ENCODE measurements at regions not wholly inside any gene's neighbourhood (a gene's known extent, or its start where the extent isn't known, plus 50 kb on each side); places are given as distances from the start of the nearest gene placed in this dataset.

DNA sequence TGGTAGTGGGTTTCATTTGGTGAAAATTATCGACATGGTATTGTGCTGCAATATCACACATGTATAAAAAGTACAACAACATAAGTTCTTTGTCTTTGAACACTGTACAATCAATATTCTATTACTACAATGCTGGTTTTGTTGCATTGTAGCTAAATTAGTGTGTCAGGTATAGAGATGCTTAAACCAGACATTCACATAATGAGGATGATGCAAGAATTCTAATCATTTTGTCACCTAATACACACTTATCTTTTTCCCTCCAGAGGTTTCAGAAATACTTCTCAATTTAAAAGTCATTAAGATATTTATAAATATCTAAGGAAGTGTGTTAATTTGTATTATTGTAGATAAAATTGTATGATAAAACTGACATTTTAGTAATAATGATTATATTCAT is 174.8 kb upstream of the MAN1A1 start:
- Mint-ChIP-seq H3K36me3 (ENCODE audit: low read depth) (no peaks in the 10 kb centered on the region), H3K9me3 (ENCODE audit: insufficient read depth) (no peaks in the 10 kb centered on the region), H3K27me3 (ENCODE audit: low read depth) (peaks cover 5% of the 10 kb centered on the region), H3K4me1 (ENCODE audit: low read depth) (no peaks in the 10 kb centered on the region), H3K4me3 (no peak overlapping the region), H3K27ac (no peak overlapping the region)
- ATAC-seq: no peak
- no peak for DNase-seq
- ChIA-PET CTCF (no interaction called here), POLR2A (no interaction called here)

DNA sequence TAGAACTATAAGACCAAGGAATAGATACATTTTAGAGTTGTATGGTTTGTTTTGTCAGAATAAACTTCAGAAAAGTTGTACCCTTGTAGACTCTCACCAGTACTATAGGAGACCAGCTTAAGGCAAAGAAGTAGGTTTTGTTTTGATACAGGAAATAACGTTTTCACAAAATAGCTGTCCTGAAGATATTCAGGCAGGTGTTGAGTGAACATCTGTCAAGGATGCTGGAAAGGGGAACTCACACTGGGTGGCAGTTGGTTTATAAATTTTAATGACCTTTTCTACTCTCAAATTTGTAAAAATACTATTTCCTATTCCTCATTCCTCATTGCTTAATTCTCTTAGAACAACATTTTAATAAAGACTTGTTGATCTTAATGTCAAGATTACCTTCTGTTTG is 174.0 kb upstream of the MAN1A1 start:
- H3K27ac Mint-ChIP-seq: no peak overlapping the region
- ChIA-PET CTCF (no interaction called here), POLR2A (no interaction called here)
- H3K9me3 Mint-ChIP-seq (ENCODE audit: insufficient read depth): no peaks in the 10 kb centered on the region
- peaks cover 3% of the 10 kb centered on the region for H3K27me3 Mint-ChIP-seq (ENCODE audit: low read depth)
- no peak overlapping the region for H3K4me3 Mint-ChIP-seq
- no peak for ATAC-seq
- DNase-seq: no peak
- H3K4me1 Mint-ChIP-seq (ENCODE audit: low read depth): no peaks in the 10 kb centered on the region
- no peaks in the 10 kb centered on the region for H3K36me3 Mint-ChIP-seq (ENCODE audit: low read depth)

DNA sequence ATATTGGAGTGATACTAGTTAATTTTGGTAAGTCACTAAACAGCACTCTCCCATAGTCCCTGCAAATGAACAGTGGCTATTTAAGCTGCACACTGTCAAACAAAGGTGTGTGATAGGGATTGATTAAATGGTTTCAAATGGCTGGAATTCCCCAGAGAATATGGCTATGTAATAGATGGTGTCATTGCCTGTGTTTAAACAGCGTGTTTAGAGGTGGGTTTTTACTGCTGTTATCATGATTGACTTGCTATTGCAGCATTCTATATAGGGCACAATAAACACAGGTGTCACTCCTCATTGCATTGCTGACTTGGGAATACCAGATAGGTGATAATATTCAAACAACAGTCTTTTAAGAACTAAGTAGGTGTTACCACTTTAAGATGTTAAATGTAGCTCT is 171.7 kb upstream of the MAN1A1 start:
- Mint-ChIP-seq H3K4me3 (no peak overlapping the region), H3K36me3 (ENCODE audit: low read depth) (no peaks in the 10 kb centered on the region), H3K27ac (no peak overlapping the region), H3K9me3 (ENCODE audit: insufficient read depth) (no peaks in the 10 kb centered on the region), H3K4me1 (ENCODE audit: low read depth) (no peaks in the 10 kb centered on the region), H3K27me3 (ENCODE audit: low read depth) (peaks cover 3% of the 10 kb centered on the region)
- ChIA-PET CTCF (no interaction called here), POLR2A (no interaction called here)
- DNase-seq: no peak
- no peak for ATAC-seq

DNA sequence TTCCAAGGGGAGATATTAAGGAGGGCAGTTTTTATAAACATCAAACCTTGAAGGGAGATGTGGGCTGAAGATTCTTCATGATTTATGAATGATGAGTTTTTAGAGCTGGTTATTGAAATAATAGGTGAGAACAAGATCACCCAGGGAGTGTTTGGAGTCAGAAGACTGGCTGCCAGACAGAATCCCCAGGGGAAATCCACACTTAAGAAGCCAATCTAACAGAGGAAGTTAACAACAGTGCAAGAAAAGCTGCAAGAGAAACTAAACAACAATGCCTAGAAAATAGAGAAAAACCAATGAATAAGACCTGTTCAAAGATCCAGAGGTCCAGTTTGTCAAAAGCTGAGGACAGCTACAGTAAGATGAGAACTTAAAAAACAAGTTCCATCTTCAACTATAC is 167.9 kb upstream of the MAN1A1 start:
- POLR2A ChIA-PET: interaction anchor here (0.9 kb wide), 1 partner anchor 10 kb away, joined by 5 read pairs; no protein-coding TSS in a partner anchor

DNA sequence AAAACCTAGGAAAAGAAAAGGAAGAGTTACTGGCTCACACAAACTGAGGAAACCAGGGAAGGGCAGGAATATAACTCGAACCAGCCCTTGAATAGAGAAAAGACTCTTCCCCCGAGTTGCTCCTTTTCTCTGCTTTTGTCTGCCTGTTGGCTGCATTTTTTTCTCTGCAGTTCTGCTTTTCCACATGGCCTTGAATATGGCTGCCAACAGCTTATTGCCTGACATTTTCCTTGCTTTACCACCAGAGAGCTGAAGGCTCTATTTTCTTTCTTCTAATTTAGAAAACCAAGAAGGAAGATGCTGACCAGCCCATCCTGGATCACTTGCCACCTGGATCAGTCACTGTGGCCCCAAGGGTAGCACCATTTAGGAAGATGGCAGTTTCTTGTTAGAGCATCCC is 164.8 kb upstream of the MAN1A1 start:
- H3K36me3 Mint-ChIP-seq (ENCODE audit: low read depth): no peaks in the 10 kb centered on the region
- H3K27ac Mint-ChIP-seq: no peak overlapping the region
- no peaks in the 10 kb centered on the region for H3K4me1 Mint-ChIP-seq (ENCODE audit: low read depth)
- H3K4me3 Mint-ChIP-seq: no peak overlapping the region
- ATAC-seq (no peak), DNase-seq (no peak)
- ChIA-PET CTCF (interaction anchor here (1.1 kb wide), 1 partner anchor 10 kb away, joined by 3 read pairs; no protein-coding TSS in a partner anchor), POLR2A (no interaction called here)
- H3K27me3 Mint-ChIP-seq (ENCODE audit: low read depth): peaks cover 12% of the 10 kb centered on the region
- no peaks in the 10 kb centered on the region for H3K9me3 Mint-ChIP-seq (ENCODE audit: insufficient read depth)

More for the DNA sequence above, 167.9 kb upstream of the MAN1A1 start:
- ATAC-seq (no peak), DNase-seq (no peak)
- Mint-ChIP-seq H3K9me3 (ENCODE audit: insufficient read depth) (no peaks in the 10 kb centered on the region), H3K27me3 (ENCODE audit: low read depth) (peaks cover 9% of the 10 kb centered on the region), H3K4me1 (ENCODE audit: low read depth) (no peaks in the 10 kb centered on the region), H3K4me3 (no peak overlapping the region), H3K36me3 (ENCODE audit: low read depth) (no peaks in the 10 kb centered on the region), H3K27ac (no peak overlapping the region)
- CTCF ChIA-PET: interaction anchor here (1.2 kb wide), 1 partner anchor 9 kb away, joined by 3 read pairs; no protein-coding TSS in a partner anchor

DNA sequence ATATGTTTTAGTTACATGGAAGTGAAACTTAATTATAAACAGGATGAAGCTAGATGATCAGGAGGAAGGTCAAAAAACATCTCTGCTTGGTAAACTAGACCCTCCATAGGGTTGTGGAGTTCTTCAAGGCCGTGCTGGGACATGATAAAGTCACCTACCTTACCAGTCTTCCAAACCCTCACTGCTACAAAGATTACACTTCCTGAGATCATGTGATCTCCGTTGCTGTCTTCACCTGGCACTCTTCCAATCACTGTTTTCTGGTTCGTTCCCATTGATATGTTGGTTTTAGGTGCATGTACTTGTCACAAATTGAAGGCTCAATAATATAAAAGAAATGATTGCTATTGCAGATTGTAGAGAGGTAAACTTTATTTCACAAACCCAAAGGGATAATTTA is 161.5 kb upstream of the MAN1A1 start:
- H3K27me3 Mint-ChIP-seq (ENCODE audit: low read depth): peaks cover 15% of the 10 kb centered on the region
- no peak overlapping the region for H3K4me3 Mint-ChIP-seq
- DNase-seq (no peak), ATAC-seq (no peak)
- H3K27ac Mint-ChIP-seq: no peak overlapping the region
- POLR2A ChIA-PET: no interaction called here
- CTCF ChIA-PET: no interaction called here
- no peaks in the 10 kb centered on the region for H3K36me3 Mint-ChIP-seq (ENCODE audit: low read depth)
- H3K4me1 Mint-ChIP-seq (ENCODE audit: low read depth): no peaks in the 10 kb centered on the region
- H3K9me3 Mint-ChIP-seq (ENCODE audit: insufficient read depth): no peaks in the 10 kb centered on the region

DNA sequence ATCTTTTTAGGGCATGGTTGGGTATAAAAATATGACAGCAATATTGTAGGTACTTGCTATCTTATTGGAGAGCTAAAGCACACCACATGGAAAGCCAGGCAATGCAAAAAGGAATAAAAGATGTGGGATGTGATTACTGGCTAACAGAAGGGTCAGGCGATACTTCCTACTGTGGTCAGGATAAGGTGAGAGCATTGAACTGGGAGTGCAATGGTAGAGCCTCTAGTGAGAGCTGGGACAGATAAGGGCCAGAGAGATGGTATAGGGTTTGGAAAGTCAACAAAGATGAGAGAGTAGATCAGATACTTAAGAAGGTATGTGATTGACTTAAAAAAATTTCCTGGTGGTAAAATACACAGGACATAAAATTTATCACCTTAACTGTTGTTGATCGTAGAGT is 160.7 kb upstream of the MAN1A1 start:
- ATAC-seq (no peak), DNase-seq (no peak)
- CTCF ChIA-PET: no interaction called here
- H3K27ac Mint-ChIP-seq: no peak overlapping the region
- POLR2A ChIA-PET: no interaction called here
- H3K36me3 Mint-ChIP-seq (ENCODE audit: low read depth): no peaks in the 10 kb centered on the region
- no peaks in the 10 kb centered on the region for H3K4me1 Mint-ChIP-seq (ENCODE audit: low read depth)
- no peaks in the 10 kb centered on the region for H3K9me3 Mint-ChIP-seq (ENCODE audit: insufficient read depth)
- H3K27me3 Mint-ChIP-seq (ENCODE audit: low read depth): peaks cover 13% of the 10 kb centered on the region
- H3K4me3 Mint-ChIP-seq: no peak overlapping the region

DNA sequence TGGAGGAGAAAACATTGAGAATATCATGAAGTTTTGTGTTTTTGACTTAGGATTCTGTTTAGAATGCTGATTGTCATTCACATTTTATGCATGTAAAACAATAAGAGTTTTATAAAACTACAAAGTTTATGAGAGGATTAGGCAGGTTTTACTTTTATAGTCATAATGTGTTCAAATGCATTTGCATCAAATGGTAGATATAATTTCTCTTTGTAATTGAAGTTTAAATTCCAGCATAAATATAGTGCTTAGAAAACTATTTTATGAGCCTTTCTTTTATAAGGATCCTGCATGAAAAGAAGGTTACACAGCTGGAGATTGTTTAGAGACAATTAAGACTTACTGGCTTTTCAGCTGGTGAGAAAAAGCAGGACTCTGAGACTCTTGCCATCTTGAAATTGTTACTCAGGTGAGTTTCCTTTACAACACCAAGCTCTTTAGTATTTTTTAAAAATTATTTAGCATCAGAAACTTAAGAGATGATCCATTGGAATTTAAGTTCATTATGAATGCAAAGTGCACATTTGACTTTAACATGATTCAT is 157.1 kb upstream of the MAN1A1 start:
- POLR2A ChIA-PET: no interaction called here
- H3K27ac Mint-ChIP-seq: no peak overlapping the region
- H3K4me1 Mint-ChIP-seq (ENCODE audit: low read depth): no peaks in the 10 kb centered on the region
- DNase-seq (no peak), ATAC-seq (no peak)
- no peaks in the 10 kb centered on the region for H3K36me3 Mint-ChIP-seq (ENCODE audit: low read depth)
- H3K27me3 Mint-ChIP-seq (ENCODE audit: low read depth): peaks cover 8% of the 10 kb centered on the region
- H3K9me3 Mint-ChIP-seq (ENCODE audit: insufficient read depth): no peaks in the 10 kb centered on the region
- CTCF ChIA-PET: no interaction called here
- H3K4me3 Mint-ChIP-seq: no peak overlapping the region

DNA sequence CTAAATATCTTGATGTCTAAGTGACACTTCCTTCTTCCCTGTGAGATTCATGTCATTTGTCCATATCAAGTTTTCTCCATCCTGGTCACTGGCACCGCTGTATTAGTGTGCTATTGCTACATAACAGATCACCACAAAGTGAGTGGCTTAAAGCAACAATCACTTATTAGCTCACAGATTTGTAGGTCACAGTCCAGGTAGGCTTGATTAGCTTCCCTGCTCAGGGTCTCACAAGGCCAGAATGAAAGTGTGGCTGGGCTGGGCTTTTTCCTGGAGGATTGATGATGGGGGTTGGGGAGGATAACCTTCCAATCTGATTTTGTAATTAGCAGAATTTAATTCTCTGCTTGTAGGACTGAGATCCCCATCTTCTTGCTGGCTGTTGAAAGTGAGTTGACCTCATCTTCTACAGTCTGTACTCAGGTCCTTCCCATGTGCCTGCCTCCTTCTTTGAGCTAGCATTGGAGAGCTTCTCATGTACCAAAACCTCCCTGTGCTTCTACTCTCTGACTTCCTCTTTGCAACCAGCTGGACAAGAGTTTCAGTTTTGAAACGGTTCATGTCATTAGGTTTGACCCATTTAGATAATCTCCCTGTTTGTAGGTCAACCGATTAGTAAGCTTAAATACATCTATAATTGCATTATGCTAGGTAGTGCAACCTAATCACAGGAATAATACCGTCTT is 152.4 kb upstream of the MAN1A1 start:
- ChIA-PET CTCF (no interaction called here), POLR2A (no interaction called here)
- no peaks in the 10 kb centered on the region for H3K4me1 Mint-ChIP-seq (ENCODE audit: low read depth)
- H3K4me3 Mint-ChIP-seq: no peak overlapping the region
- no peak for DNase-seq
- H3K9me3 Mint-ChIP-seq (ENCODE audit: insufficient read depth): no peaks in the 10 kb centered on the region
- no peaks in the 10 kb centered on the region for H3K36me3 Mint-ChIP-seq (ENCODE audit: low read depth)
- ATAC-seq: no peak
- peaks cover 2% of the 10 kb centered on the region for H3K27me3 Mint-ChIP-seq (ENCODE audit: low read depth)
- no peak overlapping the region for H3K27ac Mint-ChIP-seq

DNA sequence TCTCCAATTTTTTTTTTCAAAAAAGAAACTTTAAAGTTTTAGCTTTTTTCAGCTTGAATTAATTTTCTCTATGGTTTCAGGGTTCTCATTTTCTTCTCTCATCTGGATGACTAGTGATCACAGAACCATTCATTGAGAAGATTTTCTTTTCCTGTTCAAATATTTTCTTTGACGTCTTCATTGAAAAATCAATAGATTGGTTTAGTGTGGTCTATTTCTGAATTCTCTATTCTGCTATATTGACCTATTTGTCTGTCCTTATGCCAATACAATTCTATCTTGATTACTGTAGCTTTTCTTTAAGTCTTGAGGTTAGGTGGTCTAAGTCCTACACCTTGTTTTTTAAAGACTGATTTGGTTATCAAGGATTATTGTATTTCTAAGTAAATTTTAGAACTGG is 150.2 kb upstream of the MAN1A1 start:
- CTCF ChIA-PET: interaction anchor here (0.6 kb wide), 1 partner anchor 41 kb away, joined by 3 read pairs; no protein-coding TSS in a partner anchor
- POLR2A ChIA-PET: no interaction called here
- ATAC-seq (no peak), DNase-seq (no peak)
- Mint-ChIP-seq H3K27me3 (ENCODE audit: low read depth) (peaks cover 2% of the 10 kb centered on the region), H3K9me3 (ENCODE audit: insufficient read depth) (no peaks in the 10 kb centered on the region), H3K4me3 (no peak overlapping the region), H3K36me3 (ENCODE audit: low read depth) (no peaks in the 10 kb centered on the region), H3K4me1 (ENCODE audit: low read depth) (no peaks in the 10 kb centered on the region), H3K27ac (no peak overlapping the region)

DNA sequence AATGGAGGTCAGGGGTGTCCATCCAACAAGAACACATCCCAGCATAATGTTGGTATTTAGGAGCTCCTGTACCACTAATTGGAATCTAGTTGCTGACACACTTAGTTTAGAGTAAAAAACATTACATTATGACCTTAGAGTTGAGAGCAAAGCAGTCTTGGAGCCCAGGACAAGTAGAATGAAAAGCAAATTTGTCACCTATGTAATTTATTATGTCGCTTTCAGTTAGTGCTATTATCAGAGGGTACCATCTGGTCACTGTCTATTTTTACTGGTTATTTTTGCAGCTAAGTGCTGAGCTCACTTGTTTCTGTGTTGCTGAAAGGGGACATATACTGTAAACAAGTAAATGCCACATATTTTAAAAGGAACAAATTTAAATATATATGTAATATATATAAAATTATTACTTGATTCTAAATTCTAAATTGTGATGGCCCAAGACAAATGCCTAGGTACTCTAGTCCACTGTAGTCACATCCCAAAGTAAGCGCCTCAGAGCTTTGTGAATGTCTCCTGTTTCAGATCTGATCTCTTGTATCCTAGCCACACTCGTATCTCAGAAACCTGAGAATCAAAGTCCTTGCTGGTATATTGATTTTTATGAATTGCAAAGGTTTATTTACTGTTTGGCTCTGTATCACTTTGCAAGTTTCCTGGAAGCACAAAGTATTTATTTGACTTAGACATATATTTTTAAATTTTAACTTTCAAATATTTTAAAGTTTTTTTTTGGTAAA is 148.6 kb upstream of the MAN1A1 start:
- no peaks in the 10 kb centered on the region for H3K9me3 Mint-ChIP-seq (ENCODE audit: insufficient read depth)
- ChIA-PET CTCF (no interaction called here), POLR2A (interaction anchor here (0.6 kb wide), 1 partner anchor 10 kb away, joined by 3 read pairs; no protein-coding TSS in a partner anchor)
- H3K27ac Mint-ChIP-seq: no peak overlapping the region
- no peaks in the 10 kb centered on the region for H3K4me1 Mint-ChIP-seq (ENCODE audit: low read depth)
- H3K36me3 Mint-ChIP-seq (ENCODE audit: low read depth): no peaks in the 10 kb centered on the region
- no peak overlapping the region for H3K4me3 Mint-ChIP-seq
- ATAC-seq (no peak), DNase-seq (no peak)
- H3K27me3 Mint-ChIP-seq (ENCODE audit: low read depth): peaks cover 2% of the 10 kb centered on the region

DNA sequence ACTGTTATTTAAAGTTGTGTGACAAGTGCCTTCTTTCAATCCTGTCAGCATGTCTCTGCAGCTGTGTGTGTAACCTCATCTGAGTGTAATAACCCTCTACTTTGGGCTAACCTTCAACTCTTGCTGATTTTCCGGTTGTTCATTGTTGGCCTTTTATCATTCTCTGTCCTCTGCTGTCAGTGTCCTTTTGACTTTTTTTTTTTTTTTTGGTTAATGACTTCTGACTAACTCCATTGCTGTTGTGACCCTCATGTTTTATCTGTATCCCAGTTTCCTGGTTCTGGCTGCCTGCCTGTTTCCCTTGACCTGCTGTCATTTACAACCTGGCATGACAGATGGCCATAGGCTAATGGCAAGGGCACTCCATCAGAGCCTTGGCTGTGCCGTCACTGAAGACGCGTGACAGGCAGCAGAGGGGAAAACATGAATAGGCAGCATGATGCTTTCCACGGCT is 145.7 kb upstream of the MAN1A1 start:
- Mint-ChIP-seq H3K4me1 (ENCODE audit: low read depth) (peaks cover 14% of the 10 kb centered on the region), H3K27ac (no peak overlapping the region), H3K9me3 (ENCODE audit: insufficient read depth) (peaks cover 10% of the 10 kb centered on the region), H3K4me3 (no peak overlapping the region), H3K27me3 (ENCODE audit: low read depth) (peaks cover 6% of the 10 kb centered on the region), H3K36me3 (ENCODE audit: low read depth) (peaks cover 12% of the 10 kb centered on the region)
- ChIA-PET POLR2A (no interaction called here), CTCF (no interaction called here)
- ATAC-seq: no peak
- DNase-seq: no peak
